T-helper 17 cell (primary cell): ENCODE measurements at regions not wholly inside any gene's neighbourhood (a gene's known extent, or its start where the extent isn't known, plus 50 kb on each side); places are given as distances from the start of the nearest gene placed in this dataset.
"Not testable (repeated sequence)": the region's sequence is repeated elsewhere in the genome, so short reads cannot be mapped to it uniquely, and the experiment has no call there.

ENCODE experiments used
- ATAC-seq: fragments of 150-1000 bp; cut with Tn5 transposase; 2 replicates; pipeline ENCODE4 v1.10.0; 2021; ENCODE audit warnings: mild to moderate bottlenecking, moderate library complexity
- DNase-seq, 3 donors: peaks; one replicate each; pipeline versions ENCODE4 v3.0.0 to v3.0.0-alpha.2; 2020 to 2021
- H3K9me3 ChIP-seq: one replicate; pipeline ENCODE4 v1.7.0; 2013; ENCODE audit warnings: low read length, mild to moderate bottlenecking; ENCODE audit not compliant: control insufficient read depth, poor library complexity, severe bottlenecking
- H3K27ac Mint-ChIP-seq: one replicate; pipeline ENCODE4 v1.8.0; 2022; ENCODE audit warnings: mild to moderate bottlenecking, moderate library complexity, mixed read lengths
- H3K27me3 Mint-ChIP-seq: one replicate; pipeline ENCODE4 v1.8.0; 2022; ENCODE audit warnings: mixed read lengths
- H3K36me3 Mint-ChIP-seq: one replicate; pipeline ENCODE4 v1.8.0; 2022; ENCODE audit warnings: low read depth, mixed read lengths
- H3K4me1 Mint-ChIP-seq: one replicate; pipeline ENCODE4 v1.8.0; 2022; ENCODE audit warnings: mild to moderate bottlenecking, mixed read lengths
- H3K4me3 Mint-ChIP-seq: one replicate; pipeline ENCODE4 v1.8.0; 2022; ENCODE audit warnings: mild to moderate bottlenecking, moderate library complexity, mixed read lengths

DNA sequence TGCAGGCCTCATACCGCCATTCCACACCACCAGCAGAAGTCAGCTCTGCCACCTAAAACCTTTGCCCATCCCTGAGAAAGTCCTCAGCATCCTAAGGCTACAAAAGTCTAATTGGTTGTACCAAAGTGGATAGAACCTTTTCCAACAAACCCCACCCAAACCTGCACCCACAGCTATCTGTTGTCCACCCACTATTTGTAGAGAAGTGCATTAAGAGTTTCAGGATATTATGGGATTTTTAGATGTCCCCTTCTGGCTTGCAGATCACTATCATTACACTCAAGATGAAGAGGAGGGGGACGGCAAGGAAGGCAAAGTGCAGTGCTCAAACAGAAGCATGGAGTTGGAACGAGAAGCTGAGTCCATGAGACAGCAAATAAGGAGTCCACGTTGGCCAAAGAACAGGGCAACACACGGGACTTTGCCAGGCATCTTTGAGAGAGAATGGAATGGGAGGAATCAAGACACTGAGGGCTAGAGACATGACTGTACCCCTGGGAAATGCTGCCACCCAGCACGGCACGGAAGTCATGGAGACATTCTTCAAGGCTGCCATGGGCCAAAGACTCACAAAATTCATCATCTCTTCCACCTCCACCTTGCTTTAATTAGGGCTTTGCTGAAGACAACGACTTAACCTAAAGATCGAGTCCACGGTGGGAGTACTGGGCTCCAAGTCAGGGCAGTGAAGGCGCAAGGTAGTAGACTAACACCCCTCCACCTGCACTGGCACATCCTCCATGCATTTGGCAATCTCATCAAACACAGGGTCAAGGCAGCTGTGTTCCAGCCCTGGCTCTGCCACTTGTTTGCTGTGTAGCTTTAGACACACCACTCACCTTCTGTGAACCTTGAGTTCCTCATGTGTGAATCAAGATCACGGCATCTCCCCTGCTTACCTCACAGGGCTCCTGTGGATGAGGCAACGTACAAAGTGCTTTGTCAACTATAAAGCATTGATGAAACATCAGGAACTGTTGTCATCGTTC lies 112.9 kb upstream of the TMEM45B start:
- ATAC-seq (no peak), DNase-seq (no peak)
- Mint-ChIP-seq H3K36me3 (no peaks in the 10 kb centered on the region), H3K27ac (no peak overlapping the region), H3K4me1 (no peaks in the 10 kb centered on the region), H3K4me3 (no peak overlapping the region), H3K27me3 (no peaks in the 10 kb centered on the region)
- H3K9me3 ChIP-seq = no peaks in the 10 kb centered on the region

DNA sequence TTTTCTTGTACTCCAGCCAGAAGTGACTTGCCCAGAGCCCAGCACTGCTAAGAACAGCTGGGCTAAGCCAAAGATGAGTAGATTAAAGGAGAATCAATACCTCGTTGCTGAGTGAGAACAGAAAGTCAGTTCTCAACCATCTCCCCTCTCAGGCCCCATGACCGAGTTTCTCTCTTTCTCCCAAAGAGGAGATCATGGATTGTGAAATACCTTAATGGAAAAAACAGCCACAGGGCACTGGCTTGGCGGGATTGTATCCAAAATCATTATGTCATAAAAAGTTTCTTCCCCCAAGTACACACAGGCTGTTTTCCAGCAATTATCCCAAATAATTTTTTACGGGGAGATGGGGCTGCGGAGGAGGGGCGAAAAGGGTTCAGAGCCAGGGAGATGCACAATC lies 111.8 kb upstream of the TMEM45B start:
- H3K27ac Mint-ChIP-seq = no peak overlapping the region
- ATAC-seq = no peak
- no peaks in the 10 kb centered on the region for H3K4me1 Mint-ChIP-seq

DNA sequence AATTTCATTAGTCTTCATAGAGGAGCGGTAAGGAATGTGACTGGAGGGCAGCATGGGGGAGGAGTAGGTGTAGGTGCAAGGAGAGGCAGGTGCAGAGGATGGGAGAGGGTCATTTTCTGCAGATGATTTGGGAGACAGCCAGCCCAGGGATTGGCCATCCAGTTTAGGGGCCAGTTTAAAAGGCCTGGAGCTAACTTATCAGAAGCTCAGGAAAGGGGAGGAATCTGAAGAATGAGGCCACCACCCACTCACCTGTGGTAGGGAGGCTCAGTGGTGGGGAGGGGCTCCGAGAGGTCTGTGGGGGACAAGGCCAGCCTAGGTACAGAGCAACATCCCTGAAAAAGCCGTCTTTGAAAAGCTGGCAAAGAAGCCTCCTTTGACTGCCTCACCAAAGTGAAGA lies 110.8 kb upstream of the TMEM45B start:
- no peaks in the 10 kb centered on the region for H3K9me3 ChIP-seq
- H3K27ac Mint-ChIP-seq = no peak overlapping the region
- no peak overlapping the region for H3K4me3 Mint-ChIP-seq
- ATAC-seq (no peak), DNase-seq (no peak)
- no peaks in the 10 kb centered on the region for H3K27me3 Mint-ChIP-seq
- no peaks in the 10 kb centered on the region for H3K4me1 Mint-ChIP-seq
- no peaks in the 10 kb centered on the region for H3K36me3 Mint-ChIP-seq

More for the DNA sequence above, 111.8 kb upstream of the TMEM45B start:
- H3K36me3 Mint-ChIP-seq = no peaks in the 10 kb centered on the region
- H3K4me3 Mint-ChIP-seq = no peak overlapping the region
- H3K9me3 ChIP-seq = no peaks in the 10 kb centered on the region
- DNase-seq = no peak
- no peaks in the 10 kb centered on the region for H3K27me3 Mint-ChIP-seq

DNA sequence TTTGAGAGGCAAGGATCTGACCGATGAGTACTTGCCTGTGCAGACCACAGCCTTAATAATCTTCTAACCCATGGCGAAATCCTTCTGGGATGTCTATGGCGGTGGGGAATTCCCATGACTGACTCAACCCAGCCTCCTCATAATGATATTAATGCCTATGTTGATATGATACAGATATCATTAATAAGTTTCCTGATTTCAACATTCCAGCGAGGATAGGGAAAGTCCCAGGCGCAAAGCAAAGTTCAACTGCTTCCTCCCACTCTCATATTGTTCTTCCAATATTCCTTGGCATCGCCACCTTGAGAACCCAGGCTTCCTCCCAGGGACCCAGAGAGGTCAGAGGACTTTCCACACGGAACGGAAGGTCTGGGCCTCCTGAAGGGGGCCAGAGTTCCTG lies 110.3 kb upstream of the TMEM45B start:
- no peaks in the 10 kb centered on the region for H3K9me3 ChIP-seq
- DNase-seq = no peak
- Mint-ChIP-seq H3K4me1 (no peaks in the 10 kb centered on the region), H3K4me3 (no peak overlapping the region), H3K36me3 (no peaks in the 10 kb centered on the region), H3K27ac (no peak overlapping the region), H3K27me3 (no peaks in the 10 kb centered on the region)
- no peak for ATAC-seq

GRCh38 chr11:129705933-129706332 lies 109.7 kb upstream of the TMEM45B start:
- DNase-seq = no peak
- no peaks in the 10 kb centered on the region for H3K9me3 ChIP-seq
- Mint-ChIP-seq H3K27me3 (no peaks in the 10 kb centered on the region), H3K27ac (no peak overlapping the region), H3K4me1 (no peaks in the 10 kb centered on the region), H3K36me3 (no peaks in the 10 kb centered on the region), H3K4me3 (no peak overlapping the region)
- ATAC-seq = no peak

DNA sequence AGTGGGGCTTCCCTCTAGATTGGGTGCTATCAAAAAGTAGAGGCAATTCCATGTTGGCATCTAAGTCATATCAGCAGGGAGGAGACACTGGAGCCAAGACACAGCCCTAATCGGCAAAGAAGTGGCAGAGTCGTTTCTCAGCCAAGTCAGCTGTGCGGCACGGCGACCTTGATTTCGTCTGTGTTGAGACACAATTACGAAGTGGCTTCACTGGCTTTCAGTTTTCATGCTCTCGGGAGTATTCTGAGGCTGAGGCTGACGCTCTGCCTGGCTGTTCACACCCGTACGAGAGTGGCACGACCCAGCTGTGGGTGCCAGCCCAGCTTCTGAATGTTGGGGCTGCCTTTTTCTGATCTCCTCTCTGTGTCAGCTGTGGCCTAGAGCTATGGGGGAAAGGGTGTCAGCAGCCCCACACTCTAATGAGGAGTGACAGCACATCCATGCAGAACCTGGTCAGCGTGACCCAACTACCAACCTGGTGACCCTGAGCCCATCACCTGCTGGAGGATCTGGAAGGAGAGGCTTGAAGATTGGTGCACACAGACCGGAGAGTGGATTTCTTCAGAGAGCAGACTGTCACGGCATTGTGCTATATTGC lies 105.7 kb upstream of the TMEM45B start:
- no peaks in the 10 kb centered on the region for H3K9me3 ChIP-seq
- DNase-seq (no peak), ATAC-seq (no peak)
- no peaks in the 10 kb centered on the region for H3K4me1 Mint-ChIP-seq
- H3K4me3 Mint-ChIP-seq = no peak overlapping the region
- no peak overlapping the region for H3K27ac Mint-ChIP-seq
- H3K36me3 Mint-ChIP-seq = peaks cover 2% of the 10 kb centered on the region
- H3K27me3 Mint-ChIP-seq = no peaks in the 10 kb centered on the region

DNA sequence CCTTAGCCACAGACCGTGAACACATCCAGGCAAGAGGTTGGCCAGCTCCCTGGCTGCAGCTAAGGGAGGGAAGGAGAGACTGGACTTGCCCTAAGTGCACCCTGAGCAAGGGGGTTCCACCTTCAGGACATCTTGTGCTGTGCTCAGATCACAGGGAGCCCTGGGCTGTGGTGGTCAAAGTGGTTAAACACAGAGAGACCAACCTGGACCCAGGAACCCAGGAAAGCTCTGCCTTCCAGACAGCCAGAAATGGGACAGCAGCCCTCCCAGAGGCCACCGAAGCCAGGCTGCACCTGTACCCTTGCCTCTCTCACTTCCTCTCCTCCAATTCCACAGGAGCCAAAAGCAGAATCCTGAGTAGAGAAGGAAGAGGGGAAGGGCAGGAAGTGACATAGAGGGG lies 105.2 kb upstream of the TMEM45B start:
- Mint-ChIP-seq H3K27me3 (no peaks in the 10 kb centered on the region), H3K4me3 (no peak overlapping the region), H3K4me1 (no peaks in the 10 kb centered on the region), H3K36me3 (peaks cover 2% of the 10 kb centered on the region), H3K27ac (no peak overlapping the region)
- DNase-seq (no peak), ATAC-seq (no peak)
- no peaks in the 10 kb centered on the region for H3K9me3 ChIP-seq

GRCh38 chr11:129711760-129712159 lies 103.9 kb upstream of the TMEM45B start:
- H3K9me3 ChIP-seq = no peaks in the 10 kb centered on the region

GRCh38 chr11:129712486-129713240 lies 103.0 kb upstream of the TMEM45B start:
- not testable (repeated sequence) for H3K27me3 Mint-ChIP-seq, H3K27ac Mint-ChIP-seq, DNase-seq, H3K9me3 ChIP-seq, H3K4me3 Mint-ChIP-seq, ATAC-seq, H3K4me1 Mint-ChIP-seq, H3K36me3 Mint-ChIP-seq

More at GRCh38 chr11:129711760-129712159, 103.9 kb upstream of the TMEM45B start:
- no peaks in the 10 kb centered on the region for H3K4me1 Mint-ChIP-seq
- H3K36me3 Mint-ChIP-seq = peaks cover 2% of the 10 kb centered on the region
- DNase-seq (no peak), ATAC-seq (no peak)
- H3K4me3 Mint-ChIP-seq = no peak overlapping the region
- H3K27me3 Mint-ChIP-seq = no peaks in the 10 kb centered on the region
- H3K27ac Mint-ChIP-seq = no peak overlapping the region

DNA sequence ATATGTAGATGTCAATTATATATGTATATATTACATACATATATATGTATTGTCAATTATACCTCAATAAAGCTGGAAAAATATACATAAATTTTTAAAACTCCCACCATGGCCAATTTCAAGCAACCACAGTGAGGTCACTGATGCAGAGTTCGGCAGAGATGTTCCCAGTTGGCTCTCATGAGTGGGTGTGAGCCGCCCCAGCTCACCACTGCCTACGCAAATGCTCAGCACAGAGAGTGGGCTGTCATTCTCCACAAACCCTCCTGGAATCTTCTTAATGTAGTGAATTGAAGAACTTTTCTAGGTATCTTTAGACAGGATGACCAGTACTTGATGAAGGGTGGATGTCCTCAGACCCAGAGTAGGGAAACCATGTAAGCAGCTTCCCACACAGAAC lies 96.6 kb upstream of the TMEM45B start:
- Mint-ChIP-seq H3K27ac (no peak overlapping the region), H3K36me3 (no peaks in the 10 kb centered on the region), H3K27me3 (no peaks in the 10 kb centered on the region), H3K4me3 (no peak overlapping the region), H3K4me1 (peaks cover 11% of the 10 kb centered on the region)
- ATAC-seq = no peak
- DNase-seq = no peak
- H3K9me3 ChIP-seq = no peaks in the 10 kb centered on the region

DNA sequence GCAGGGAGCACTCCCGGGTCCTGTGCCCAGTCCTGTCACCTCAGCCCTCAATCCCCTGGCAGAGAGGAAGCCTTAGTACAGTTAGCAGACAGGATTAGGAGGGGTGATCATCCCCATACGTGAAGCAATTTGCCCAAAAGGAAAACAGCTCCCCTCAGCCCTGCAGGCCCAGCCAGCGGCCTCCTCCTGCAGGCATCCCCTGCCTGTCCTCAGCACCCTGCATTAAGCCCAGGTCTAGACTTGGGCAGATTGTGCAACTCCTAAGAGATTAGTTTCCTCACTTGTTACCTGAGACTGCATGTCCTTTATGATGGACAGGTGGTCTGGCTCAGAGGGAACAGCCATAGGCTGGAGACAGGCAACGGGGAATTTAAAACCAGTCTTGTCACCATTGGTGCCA lies 95.5 kb upstream of the TMEM45B start:
- H3K9me3 ChIP-seq = no peaks in the 10 kb centered on the region
- no peak for DNase-seq
- Mint-ChIP-seq H3K27me3 (no peaks in the 10 kb centered on the region), H3K36me3 (no peaks in the 10 kb centered on the region), H3K4me3 (no peak overlapping the region), H3K4me1 (peaks cover 11% of the 10 kb centered on the region), H3K27ac (no peak overlapping the region)
- no peak for ATAC-seq

GRCh38 chr11:129720994-129721393 lies 94.7 kb upstream of the TMEM45B start:
- no peaks in the 10 kb centered on the region for H3K9me3 ChIP-seq
- no peaks in the 10 kb centered on the region for H3K27me3 Mint-ChIP-seq
- peaks cover 11% of the 10 kb centered on the region for H3K4me1 Mint-ChIP-seq
- H3K36me3 Mint-ChIP-seq = peaks cover 2% of the 10 kb centered on the region
- H3K27ac Mint-ChIP-seq = no peak overlapping the region
- DNase-seq = no peak
- no peak overlapping the region for H3K4me3 Mint-ChIP-seq
- no peak for ATAC-seq

DNA sequence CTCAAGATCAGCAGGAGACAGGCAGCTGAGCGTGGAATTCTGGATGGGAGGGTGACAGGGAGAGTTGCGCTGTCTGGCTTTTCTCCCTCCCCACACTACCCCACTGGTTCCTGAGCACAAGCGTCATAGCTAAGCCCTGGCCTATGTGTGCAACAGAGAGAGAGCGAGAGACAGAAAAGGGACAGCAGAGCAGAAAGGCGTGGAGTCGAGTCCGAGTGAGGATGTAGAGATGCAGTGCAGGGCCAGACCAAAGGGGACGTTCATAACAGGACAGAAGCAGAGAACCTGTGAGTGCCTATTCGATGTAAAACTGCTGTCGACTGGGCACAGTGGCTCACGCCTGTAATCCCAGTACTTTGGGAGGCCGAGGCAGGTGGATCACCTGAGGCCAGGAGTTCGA lies 94.0 kb upstream of the TMEM45B start:
- no peak overlapping the region for H3K4me3 Mint-ChIP-seq
- ATAC-seq (no peak), DNase-seq (no peak)
- no peaks in the 10 kb centered on the region for H3K27me3 Mint-ChIP-seq
- H3K27ac Mint-ChIP-seq = no peak overlapping the region
- peaks cover 6% of the 10 kb centered on the region for H3K36me3 Mint-ChIP-seq
- no peaks in the 10 kb centered on the region for H3K9me3 ChIP-seq
- H3K4me1 Mint-ChIP-seq = peaks cover 11% of the 10 kb centered on the region
